HG02610 (cell line): ENCODE measurements at regions not wholly inside any gene's neighbourhood (a gene's known extent, or its start where the extent isn't known, plus 50 kb on each side); places are given as distances from the start of the nearest gene placed in this dataset.

Experiments
- ATAC-seq: cut with Tn5 transposase; IDR thresholded peaks from one replicate; pipeline ENCODE4 v1.9.1; 2021; ENCODE audit warnings: mild to moderate bottlenecking, moderate library complexity; ENCODE audit not compliant: unreplicated experiment

- ATAC-seq = no peak
Observed at GRCh38 chrX:9087271-9088040, 53.5 kb upstream of the FAM9B start.

GRCh38 chrX:9088896-9089295 is 55.0 kb upstream of the FAM9B start:
- ATAC-seq = no peak

GRCh38 chrX:9090766-9091165 is 56.8 kb upstream of the FAM9B start:
- no peak for ATAC-seq

- ATAC-seq = no peak
Observed at GRCh38 chrX:9091258-9091657, 57.3 kb upstream of the FAM9B start.

GRCh38 chrX:9102956-9103355 is 69.0 kb upstream of the FAM9B start:
- no peak for ATAC-seq

GRCh38 chrX:9108054-9108453 is 74.1 kb upstream of the FAM9B start:
- ATAC-seq = no peak

- ATAC-seq = no peak
Observed at GRCh38 chrX:9110808-9111207, 76.9 kb upstream of the FAM9B start.

- no peak for ATAC-seq
Observed at GRCh38 chrX:9114245-9114644, 80.3 kb upstream of the FAM9B start.

- ATAC-seq = no peak
Observed at GRCh38 chrX:9117851-9118250, 83.9 kb upstream of the FAM9B start.

GRCh38 chrX:9122519-9123245 is 88.8 kb upstream of the FAM9B start:
- ATAC-seq = no peak

GRCh38 chrX:9127986-9128385 is 94.1 kb upstream of the FAM9B start:
- ATAC-seq = no peak

- no peak for ATAC-seq
Observed at GRCh38 chrX:9130031-9130430, 96.1 kb upstream of the FAM9B start.

GRCh38 chrX:9131066-9131465 is 97.1 kb upstream of the FAM9B start:
- no peak for ATAC-seq

- ATAC-seq = no peak
Observed at GRCh38 chrX:9132036-9132638, 98.2 kb upstream of the FAM9B start.

- no peak for ATAC-seq
Observed at GRCh38 chrX:9133426-9133825, 99.5 kb upstream of the FAM9B start.

GRCh38 chrX:9134366-9134765 is 100.4 kb upstream of the FAM9B start:
- no peak for ATAC-seq

- ATAC-seq = no peak
Observed at GRCh38 chrX:9135901-9136510, 102.1 kb upstream of the FAM9B start.

GRCh38 chrX:9137152-9137551 is 103.2 kb upstream of the FAM9B start:
- ATAC-seq = no peak

- ATAC-seq = no peak
Observed at GRCh38 chrX:9141496-9141895, 107.6 kb upstream of the FAM9B start.

GRCh38 chrX:9144701-9145241 is 110.8 kb upstream of the FAM9B start:
- no peak for ATAC-seq

GRCh38 chrX:9146657-9147056 is 112.7 kb upstream of the FAM9B start:
- ATAC-seq = no peak
